ENCODE measurements at regions not wholly inside any gene's neighbourhood (a gene's known extent, or its start where the extent isn't known, plus 50 kb on each side); places are given as distances from the start of the nearest gene placed in this dataset.

DNA sequence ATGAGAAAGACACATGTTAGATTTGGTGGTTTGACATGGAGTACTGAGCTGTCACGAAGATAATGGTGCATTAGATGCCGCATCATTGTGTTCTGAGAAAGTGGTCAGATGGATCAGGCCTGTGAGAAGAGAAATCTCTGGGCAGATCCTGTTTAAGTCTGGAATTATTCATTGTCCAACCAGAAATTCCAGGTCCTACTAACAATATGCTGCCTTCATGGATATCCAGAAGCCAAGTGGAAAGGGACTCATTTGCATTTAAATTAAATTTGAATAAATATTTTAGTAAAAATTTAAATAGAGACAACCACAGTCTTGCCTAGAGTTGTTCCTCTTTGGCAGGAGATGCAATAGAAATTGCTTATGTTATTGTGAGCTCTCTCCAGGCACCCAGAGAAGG lies 330.5 kb upstream of the TMEM132C start:
- Mint-ChIP-seq H3K27ac (ENCODE audit: low read depth, unreplicated experiment) (no peak overlapping the region), H3K4me3 (ENCODE audit: unreplicated experiment) (no peak overlapping the region), H3K27me3 (ENCODE audit: insufficient read depth, unreplicated experiment) (no peaks in the 10 kb centered on the region), H3K9me3 (ENCODE audit: unreplicated experiment) (peaks cover 19% of the 10 kb centered on the region), H3K4me1 (ENCODE audit: insufficient read depth, unreplicated experiment) (no peaks in the 10 kb centered on the region), H3K36me3 (ENCODE audit: insufficient read depth, unreplicated experiment) (no peaks in the 10 kb centered on the region)
- no peak for DNase-seq (ENCODE audit: unreplicated experiment)
- CTCF ChIA-PET, result no interaction called here
- no TSS peak for BruUV-seq (replicated peaks)
- POLR2A ChIA-PET, result no interaction called here
- intact Hi-C loops (cut with micrococcal nuclease), result no loop called here
- TF ChIP-seq, protein P1, sequence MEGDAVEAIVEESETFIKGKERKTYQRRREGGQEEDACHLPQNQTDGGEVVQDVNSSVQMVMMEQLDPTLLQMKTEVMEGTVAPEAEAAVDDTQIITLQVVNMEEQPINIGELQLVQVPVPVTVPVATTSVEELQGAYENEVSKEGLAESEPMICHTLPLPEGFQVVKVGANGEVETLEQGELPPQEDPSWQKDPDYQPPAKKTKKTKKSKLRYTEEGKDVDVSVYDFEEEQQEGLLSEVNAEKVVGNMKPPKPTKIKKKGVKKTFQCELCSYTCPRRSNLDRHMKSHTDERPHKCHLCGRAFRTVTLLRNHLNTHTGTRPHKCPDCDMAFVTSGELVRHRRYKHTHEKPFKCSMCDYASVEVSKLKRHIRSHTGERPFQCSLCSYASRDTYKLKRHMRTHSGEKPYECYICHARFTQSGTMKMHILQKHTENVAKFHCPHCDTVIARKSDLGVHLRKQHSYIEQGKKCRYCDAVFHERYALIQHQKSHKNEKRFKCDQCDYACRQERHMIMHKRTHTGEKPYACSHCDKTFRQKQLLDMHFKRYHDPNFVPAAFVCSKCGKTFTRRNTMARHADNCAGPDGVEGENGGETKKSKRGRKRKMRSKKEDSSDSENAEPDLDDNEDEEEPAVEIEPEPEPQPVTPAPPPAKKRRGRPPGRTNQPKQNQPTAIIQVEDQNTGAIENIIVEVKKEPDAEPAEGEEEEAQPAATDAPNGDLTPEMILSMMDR (IDR thresholded peaks at IDR 0.05; ENCODE audit: unreplicated experiment), result no peak

DNA sequence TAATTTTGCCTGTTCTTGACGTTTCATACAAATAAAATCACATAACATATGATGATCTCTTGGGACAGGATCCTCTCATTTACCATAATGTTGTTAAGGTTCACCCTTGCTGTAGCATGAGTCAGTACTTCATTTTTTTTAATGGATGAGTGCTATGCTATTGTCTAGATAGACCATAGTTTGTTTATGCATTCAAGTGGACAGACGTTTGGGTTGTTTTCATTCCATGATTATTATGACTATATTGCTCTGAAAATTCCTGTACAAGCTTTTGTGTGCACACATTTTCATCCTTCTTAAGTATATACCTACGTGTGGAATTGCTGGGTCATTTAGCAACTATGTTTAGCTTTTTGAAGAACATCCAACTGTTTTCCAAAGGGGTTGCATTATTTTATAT lies 325.6 kb upstream of the TMEM132C start:
- no peaks in the 10 kb centered on the region for H3K36me3 Mint-ChIP-seq (ENCODE audit: insufficient read depth, unreplicated experiment)
- no peak overlapping the region for H3K4me3 Mint-ChIP-seq (ENCODE audit: unreplicated experiment)
- no TSS peak for BruUV-seq (replicated peaks)
- no peak overlapping the region for H3K27ac Mint-ChIP-seq (ENCODE audit: low read depth, unreplicated experiment)
- H3K27me3 Mint-ChIP-seq (ENCODE audit: insufficient read depth, unreplicated experiment), result no peaks in the 10 kb centered on the region
- no peak for DNase-seq (ENCODE audit: unreplicated experiment)
- no peaks in the 10 kb centered on the region for H3K4me1 Mint-ChIP-seq (ENCODE audit: insufficient read depth, unreplicated experiment)
- ChIA-PET CTCF (interaction anchor here (0.6 kb wide), 1 partner anchor 51 kb away, joined by 3 read pairs; no protein-coding TSS in a partner anchor), POLR2A (no interaction called here)
- intact Hi-C loops (cut with micrococcal nuclease), result no loop called here
- peaks cover 35% of the 10 kb centered on the region for H3K9me3 Mint-ChIP-seq (ENCODE audit: unreplicated experiment)
- TF ChIP-seq, protein P1 (IDR thresholded peaks at IDR 0.05; ENCODE audit: unreplicated experiment), result no peak

DNA sequence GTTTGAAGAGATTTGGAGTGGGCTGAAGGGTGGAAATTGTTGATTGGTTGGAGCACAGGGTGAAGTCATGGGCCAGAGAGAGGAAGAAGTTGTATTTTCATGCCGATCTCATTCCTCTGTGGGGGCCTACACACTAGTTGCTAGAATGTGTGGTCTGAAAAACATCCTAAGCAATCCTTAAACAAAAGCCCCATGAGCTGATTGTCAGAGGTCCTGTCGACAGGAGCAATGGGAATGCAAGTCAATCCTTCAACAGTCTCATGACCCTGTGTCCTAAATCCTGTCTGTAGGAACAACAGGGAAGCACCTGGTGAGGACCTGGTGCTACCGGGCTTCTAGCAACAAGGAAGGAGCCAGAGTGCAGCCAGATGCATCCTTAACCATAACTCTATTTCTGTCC lies 324.0 kb upstream of the TMEM132C start:
- ChIA-PET POLR2A (no interaction called here), CTCF (no interaction called here)
- no peak overlapping the region for H3K4me3 Mint-ChIP-seq (ENCODE audit: unreplicated experiment)
- H3K9me3 Mint-ChIP-seq (ENCODE audit: unreplicated experiment), result peaks cover 35% of the 10 kb centered on the region
- TF ChIP-seq, protein P1 (IDR thresholded peaks at IDR 0.05; ENCODE audit: unreplicated experiment), result no peak
- DNase-seq (ENCODE audit: unreplicated experiment), result no peak
- BruUV-seq (replicated peaks), result no TSS peak
- intact Hi-C loops (cut with micrococcal nuclease), result no loop called here
- no peaks in the 10 kb centered on the region for H3K27me3 Mint-ChIP-seq (ENCODE audit: insufficient read depth, unreplicated experiment)
- H3K36me3 Mint-ChIP-seq (ENCODE audit: insufficient read depth, unreplicated experiment), result no peaks in the 10 kb centered on the region
- no peak overlapping the region for H3K27ac Mint-ChIP-seq (ENCODE audit: low read depth, unreplicated experiment)
- H3K4me1 Mint-ChIP-seq (ENCODE audit: insufficient read depth, unreplicated experiment), result no peaks in the 10 kb centered on the region

DNA sequence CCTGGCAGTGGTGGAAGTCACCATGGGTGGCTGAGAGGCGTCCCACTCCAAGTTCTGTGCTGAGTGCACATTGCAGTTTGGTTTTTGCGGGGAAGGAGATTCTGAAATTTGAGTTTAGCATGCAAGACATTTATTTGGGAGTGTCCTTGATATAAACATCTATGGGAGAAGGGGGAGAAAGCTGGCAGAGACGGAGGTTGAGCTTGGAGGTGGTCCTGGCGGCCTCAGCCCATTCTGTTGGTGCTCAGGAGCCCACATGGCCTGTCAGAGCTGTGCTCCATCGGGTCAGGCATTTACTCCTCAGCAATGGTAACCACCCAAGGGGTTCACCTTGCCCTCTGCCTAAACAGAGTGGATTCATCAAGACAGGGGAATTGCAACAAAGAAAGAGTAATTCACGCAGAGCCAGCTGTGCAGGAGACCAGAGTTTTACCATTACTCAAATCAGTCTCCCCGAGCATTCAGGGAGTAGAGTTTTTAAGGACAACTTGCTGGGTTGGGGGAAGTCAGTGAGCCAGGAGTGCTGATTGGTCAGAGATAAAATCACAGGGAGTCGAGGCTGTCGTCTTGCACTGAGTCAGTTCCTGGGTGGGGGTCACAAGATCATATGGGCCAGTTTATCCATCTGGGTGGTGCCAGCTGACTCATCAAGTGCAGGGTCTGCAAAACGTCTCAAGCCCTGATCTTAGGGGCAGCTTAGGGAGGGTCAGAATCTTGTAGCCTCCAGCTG lies 323.3 kb upstream of the TMEM132C start:
- no TSS peak for BruUV-seq (replicated peaks)
- H3K27ac Mint-ChIP-seq (ENCODE audit: low read depth, unreplicated experiment), result no peak overlapping the region
- no peak for DNase-seq (ENCODE audit: unreplicated experiment)
- CTCF ChIA-PET, result no interaction called here
- peaks cover 35% of the 10 kb centered on the region for H3K9me3 Mint-ChIP-seq (ENCODE audit: unreplicated experiment)
- no peak overlapping the region for H3K4me3 Mint-ChIP-seq (ENCODE audit: unreplicated experiment)
- intact Hi-C loops (cut with micrococcal nuclease), result no loop called here
- H3K36me3 Mint-ChIP-seq (ENCODE audit: insufficient read depth, unreplicated experiment), result no peaks in the 10 kb centered on the region
- POLR2A ChIA-PET, result no interaction called here
- no peaks in the 10 kb centered on the region for H3K4me1 Mint-ChIP-seq (ENCODE audit: insufficient read depth, unreplicated experiment)
- H3K27me3 Mint-ChIP-seq (ENCODE audit: insufficient read depth, unreplicated experiment), result no peaks in the 10 kb centered on the region
- TF ChIP-seq, protein P1 (IDR thresholded peaks at IDR 0.05; ENCODE audit: unreplicated experiment), result no peak
